ENCODE measurements at regions not wholly inside any gene's neighbourhood (a gene's known extent, or its start where the extent isn't known, plus 50 kb on each side); places are given as distances from the start of the nearest gene placed in this dataset.
"Not testable (repeated sequence)": the region's sequence is repeated elsewhere in the genome, so short reads cannot be mapped to it uniquely, and the experiment has no call there.

DNA sequence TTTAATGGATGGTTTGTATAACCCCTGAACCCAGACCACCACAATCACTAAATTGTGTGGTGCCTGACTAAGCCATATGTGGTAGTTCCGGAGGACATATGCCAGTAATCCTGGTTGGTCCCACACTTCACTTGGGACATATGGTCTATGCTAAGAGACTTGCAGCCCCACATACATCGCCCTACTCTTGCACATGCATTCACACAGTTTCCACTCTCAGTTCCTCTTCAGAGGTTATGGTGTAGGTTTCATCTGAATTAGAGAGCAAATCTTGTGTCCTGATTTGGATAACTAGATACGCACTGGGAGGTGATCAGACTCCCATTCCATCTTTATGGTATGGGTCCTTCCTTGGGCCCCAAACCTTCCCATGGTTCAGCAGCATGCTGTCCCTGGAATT, 169.8 kb downstream of the RBMY1J start:
- TF ChIP-seq, protein P1, sequence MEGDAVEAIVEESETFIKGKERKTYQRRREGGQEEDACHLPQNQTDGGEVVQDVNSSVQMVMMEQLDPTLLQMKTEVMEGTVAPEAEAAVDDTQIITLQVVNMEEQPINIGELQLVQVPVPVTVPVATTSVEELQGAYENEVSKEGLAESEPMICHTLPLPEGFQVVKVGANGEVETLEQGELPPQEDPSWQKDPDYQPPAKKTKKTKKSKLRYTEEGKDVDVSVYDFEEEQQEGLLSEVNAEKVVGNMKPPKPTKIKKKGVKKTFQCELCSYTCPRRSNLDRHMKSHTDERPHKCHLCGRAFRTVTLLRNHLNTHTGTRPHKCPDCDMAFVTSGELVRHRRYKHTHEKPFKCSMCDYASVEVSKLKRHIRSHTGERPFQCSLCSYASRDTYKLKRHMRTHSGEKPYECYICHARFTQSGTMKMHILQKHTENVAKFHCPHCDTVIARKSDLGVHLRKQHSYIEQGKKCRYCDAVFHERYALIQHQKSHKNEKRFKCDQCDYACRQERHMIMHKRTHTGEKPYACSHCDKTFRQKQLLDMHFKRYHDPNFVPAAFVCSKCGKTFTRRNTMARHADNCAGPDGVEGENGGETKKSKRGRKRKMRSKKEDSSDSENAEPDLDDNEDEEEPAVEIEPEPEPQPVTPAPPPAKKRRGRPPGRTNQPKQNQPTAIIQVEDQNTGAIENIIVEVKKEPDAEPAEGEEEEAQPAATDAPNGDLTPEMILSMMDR (IDR thresholded peaks at IDR 0.05), result not testable (repeated sequence)
- not testable (repeated sequence) for TF ChIP-seq POLR2A (IDR thresholded peaks at IDR 0.05)
